GM19023 (cell line): ENCODE measurements at regions not wholly inside any gene's neighbourhood (a gene's known extent, or its start where the extent isn't known, plus 50 kb on each side); places are given as distances from the start of the nearest gene placed in this dataset.

Experiments
- ATAC-seq: cut with Tn5 transposase; IDR thresholded peaks from one replicate; pipeline ENCODE4 v1.9.1; 2021; ENCODE audit warnings: mild to moderate bottlenecking, moderate library complexity; ENCODE audit not compliant: unreplicated experiment

GRCh38 chr15:69652751-69653305, 200.2 kb downstream of the RPLP1 start:
- ATAC-seq: no peak

- no peak for ATAC-seq
These were observed 200.7 kb downstream of the RPLP1 start for GRCh38 chr15:69653306-69653705.

- ATAC-seq: no peak
These were observed 201.2 kb downstream of the RPLP1 start for GRCh38 chr15:69653846-69654245.

GRCh38 chr15:69656271-69657030, 203.8 kb downstream of the RPLP1 start:
- no peak for ATAC-seq

- no peak for ATAC-seq
These were observed 205.0 kb downstream of the RPLP1 start for GRCh38 chr15:69657626-69658025.

- no peak for ATAC-seq
These were observed 205.9 kb downstream of the RPLP1 start for GRCh38 chr15:69658411-69658945.

- no peak for ATAC-seq
These were observed 206.9 kb downstream of the RPLP1 start for GRCh38 chr15:69659454-69660050.

- no peak for ATAC-seq
These were observed 207.5 kb downstream of the RPLP1 start for GRCh38 chr15:69660114-69660513.

GRCh38 chr15:69660658-69661405, 208.2 kb downstream of the RPLP1 start:
- no peak for ATAC-seq

- no peak for ATAC-seq
These were observed 208.8 kb downstream of the RPLP1 start for GRCh38 chr15:69661446-69661845.

- no peak for ATAC-seq
These were observed 209.4 kb downstream of the RPLP1 start for GRCh38 chr15:69661871-69662644.

- ATAC-seq: no peak
These were observed 210.0 kb downstream of the RPLP1 start for GRCh38 chr15:69662645-69663000.

GRCh38 chr15:69663441-69663840, 210.8 kb downstream of the RPLP1 start:
- ATAC-seq: no peak

- no peak for ATAC-seq
These were observed 211.4 kb downstream of the RPLP1 start for GRCh38 chr15:69663982-69664381.

- no peak for ATAC-seq
These were observed 212.3 kb downstream of the RPLP1 start for GRCh38 chr15:69664572-69665571.

- no peak for ATAC-seq
These were observed 213.1 kb downstream of the RPLP1 start for GRCh38 chr15:69665641-69666111.

GRCh38 chr15:69666441-69666882, 213.8 kb downstream of the RPLP1 start:
- ATAC-seq: no peak

GRCh38 chr15:69666921-69667811, 214.5 kb downstream of the RPLP1 start:
- peak; percentile 32 for ATAC-seq
